A549 (cell line): ENCODE measurements at regions not wholly inside any gene's neighbourhood (a gene's known extent, or its start where the extent isn't known, plus 50 kb on each side); places are given as distances from the start of the nearest gene placed in this dataset.

Source experiments
- ATAC-seq, 2 experiments: fragments of 200-7000 bp in 1 of 2; fragments of >200 bp in 1 of 2; cut with Nextera tagmentation in 1 of 2; cut with Tn5 transposase in 1 of 2; 3 replicates each; pipeline versions ENCODE4 v1.8.0 to v1.9.1; 2018 to 2020; ENCODE audit warnings: mild to moderate bottlenecking in 1 of 2, moderate library complexity in 1 of 2
- CTCF ChIA-PET: fragments of 300-600 bp; sonication (Branson Sonifier 250); formaldehyde crosslinking; extraction: SDS; loops from one replicate; lab custom pipeline; 2021; ENCODE audit warnings: antibody characterized with exemption, inconsistent platforms; lab: Yijun Ruan, JAX
- POLR2A ChIA-PET: fragments of 350-600 bp; formaldehyde crosslinking; extraction: SDS; loops from one replicate; lab custom pipeline; 2021; ENCODE audit warnings: antibody characterized with exemption, inconsistent platforms; lab: Yijun Ruan, JAX
- DNase-seq, 2 experiments: peaks; one replicate each; pipeline versions ENCODE4 v3.0.0 to v3.0.0-alpha.2; 2011 to 2016; ENCODE audit warnings: low read depth in 1 of 2, low spot score in 1 of 2
- FAIRE-seq: peaks from 2 replicates; lab custom pipeline; 2011; peaks lifted over from hg19 to GRCh38; lab: Jason Lieb, UNC
- H3K27ac ChIP-seq, 2 experiments: fragments of >200 bp; sonication (Bioruptor Twin); formaldehyde crosslinking; 3 replicates each; pipeline ENCODE4 v1.5.1; 2016 to 2017
- H3K4me1 ChIP-seq: fragments of >200 bp; sonication (Bioruptor Twin); formaldehyde crosslinking; 3 replicates; pipeline ENCODE4 v1.6.1; 2016
- H3K4me2 ChIP-seq: fragments of >200 bp; sonication (Bioruptor Twin); formaldehyde crosslinking; 3 replicates; pipeline ENCODE4 v1.6.1; 2016
- H3K4me3 ChIP-seq: fragments of >200 bp; sonication (Bioruptor Twin); formaldehyde crosslinking; 3 replicates; pipeline ENCODE4 v1.5.1; 2016
- H3K9me3 ChIP-seq: fragments of >200 bp; sonication (Bioruptor Twin); formaldehyde crosslinking; 3 replicates; pipeline ENCODE4 v1.6.1; 2016
- BHLHE40 ChIP-seq: IDR thresholded peaks from 2 replicates; pipeline ENCODE4 v1.6.1; 2012; ENCODE audit warnings: low read depth, low read length, inconsistent platforms
- CBX2 ChIP-seq: fragments of 200-600 bp; sonication (generic); IDR thresholded peaks from 2 replicates; pipeline ENCODE4 v1.6.1; 2016; ENCODE audit warnings: low read depth, mild to moderate bottlenecking, borderline replicate concordance
- CBX8 ChIP-seq: fragments of 200-600 bp; sonication (generic); IDR thresholded peaks from 2 replicates; pipeline ENCODE4 v1.6.1; 2016
- CHD4 ChIP-seq: fragments of 200-600 bp; sonication (generic); IDR thresholded peaks from 2 replicates; pipeline ENCODE4 v1.6.1; 2016; ENCODE audit warnings: antibody characterized with exemption, mild to moderate bottlenecking, borderline replicate concordance
- FOSB ChIP-seq: fragments of 250-450 bp; sonication (Bioruptor Pico); IDR thresholded peaks from 2 replicates; pipeline ENCODE4 v1.5.0; 2020; ENCODE audit warnings: mild to moderate bottlenecking, moderate library complexity
- HDAC2 ChIP-seq: fragments of 200-600 bp; sonication (generic); IDR thresholded peaks from 2 replicates; pipeline ENCODE4 v1.6.1; 2016
- HEYL ChIP-seq: fragments of 250-450 bp; sonication (Bioruptor Pico); IDR thresholded peaks from 2 replicates; pipeline ENCODE4 v1.8.0; 2021; ENCODE audit warnings: mild to moderate bottlenecking, moderate library complexity
- HOXA7 ChIP-seq: fragments of 250-450 bp; sonication (Bioruptor Pico); IDR thresholded peaks from 2 replicates; pipeline ENCODE4 v1.5.0; 2020; ENCODE audit warnings: mild to moderate bottlenecking, moderate library complexity
- HOXB13 ChIP-seq: fragments of 250-450 bp; sonication (Bioruptor Pico); IDR thresholded peaks from 2 replicates; pipeline ENCODE4 v1.5.0; 2020; ENCODE audit warnings: low read depth, mild to moderate bottlenecking, moderate library complexity
- JUNB ChIP-seq: fragments of >200 bp; sonication (Bioruptor Twin); formaldehyde crosslinking; IDR thresholded peaks from 2 replicates; pipeline ENCODE4 v1.6.1; 2016
- NR3C1 ChIP-seq: fragments of >200 bp; sonication (Bioruptor Twin); formaldehyde crosslinking; IDR thresholded peaks from 3 replicates; pipeline ENCODE4 v1.6.1; 2017
- POLR2A ChIP-seq: IDR thresholded peaks from 2 replicates; pipeline ENCODE4 v1.6.1; 2012; ENCODE audit warnings: mild to moderate bottlenecking, low read length
- POLR2AphosphoS2 ChIP-seq: conservative IDR thresholded peaks from 2 replicates; pipeline ENCODE4 v1.6.1; 2012; ENCODE audit warnings: low read length, improper control_type of control experiment, inconsistent platforms
- RAD21 ChIP-seq, 2 experiments: fragments of >200 bp in 1 of 2; sonication (Bioruptor Twin) in 1 of 2; formaldehyde crosslinking in 1 of 2; IDR thresholded peaks in 1 of 2; conservative IDR thresholded peaks in 1 of 2; 2 replicates in 1 of 2; 3 replicates in 1 of 2; pipeline ENCODE4 v1.6.1; 2012 to 2018; ENCODE audit warnings: inconsistent platforms in 1 of 2
- RARB ChIP-seq: fragments of 250-450 bp; sonication (Bioruptor Pico); IDR thresholded peaks from 2 replicates; pipeline ENCODE4 v1.8.0; 2021; ENCODE audit warnings: mild to moderate bottlenecking, moderate library complexity
- SMC3 ChIP-seq: fragments of >200 bp; sonication (Bioruptor Twin); formaldehyde crosslinking; IDR thresholded peaks from 3 replicates; pipeline ENCODE4 v1.6.1; 2018; ENCODE audit warnings: inconsistent platforms
- TP53 ChIP-seq: fragments of 250-450 bp; sonication (Bioruptor Pico); IDR thresholded peaks from 2 replicates; pipeline ENCODE4 v1.5.0; 2021; ENCODE audit warnings: mild to moderate bottlenecking, moderate library complexity
- ZC3H11A ChIP-seq: fragments of 450-650 bp; IDR thresholded peaks from 2 replicates; pipeline ENCODE4 v1.6.1; 2014; ENCODE audit warnings: antibody characterized with exemption, mild to moderate bottlenecking
- ZFP36 ChIP-seq: fragments of 450-650 bp; IDR thresholded peaks from 2 replicates; pipeline ENCODE4 v1.6.1; 2014; ENCODE audit warnings: borderline replicate concordance; ENCODE audit not compliant: partially characterized antibody
- WGBS: methylation state at CpG from one replicate; pipeline ENCODE4 v1.1.6; 2017; ENCODE audit errors: missing lambda C conversion rate; 5-methylcytosine and 5-hydroxymethylcytosine counted together
- TF ChIP-seq, protein P1 (sequence below): IDR thresholded peaks from 2 replicates; pipeline ENCODE4 v1.6.1; 2012; ENCODE audit warnings: low read depth, borderline replicate concordance
- TF ChIP-seq, protein P2 (sequence below): fragments of 450-650 bp; IDR thresholded peaks from 2 replicates; pipeline ENCODE4 v1.6.1; 2014; ENCODE audit warnings: antibody characterized with exemption
- TF ChIP-seq, protein P3 (sequence below): fragments of >200 bp; sonication (Bioruptor Twin); formaldehyde crosslinking; IDR thresholded peaks from 3 replicates; pipeline ENCODE4 v1.5.1; 2016

DNA sequence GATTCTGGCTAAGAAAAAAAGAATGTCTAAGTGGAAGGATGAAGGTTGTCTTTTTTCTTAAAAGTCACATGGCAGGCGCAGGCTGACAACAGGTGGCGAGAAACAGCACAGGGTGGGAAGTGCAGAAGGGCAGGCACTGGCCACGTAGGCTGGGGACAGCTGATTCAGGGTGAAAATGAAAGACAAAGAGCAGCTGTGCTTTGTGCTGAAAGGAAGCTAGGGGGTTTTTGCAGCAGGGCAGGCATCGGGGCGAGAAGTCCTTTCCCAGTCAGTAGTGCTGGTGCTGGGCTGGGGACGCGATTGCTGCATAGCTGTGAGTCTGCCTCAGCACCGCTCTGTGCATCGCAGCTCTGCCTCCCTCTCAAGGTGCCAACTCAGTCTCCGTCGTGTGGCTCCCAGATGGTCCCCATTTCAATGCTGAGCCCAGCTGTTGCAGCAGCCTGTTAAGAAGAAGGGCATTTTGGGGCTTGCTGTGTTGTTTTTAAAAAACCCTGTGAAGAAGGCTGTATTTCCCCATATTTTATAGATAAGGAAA lies 183.1 kb upstream of the CCL2 start:
- POLR2A ChIA-PET = no interaction called here
- peaks cover 3% of the 10 kb centered on the region; the same call in 1 of the 3 replicates for H3K9me3 ChIP-seq
- no peak for FAIRE-seq

DNA sequence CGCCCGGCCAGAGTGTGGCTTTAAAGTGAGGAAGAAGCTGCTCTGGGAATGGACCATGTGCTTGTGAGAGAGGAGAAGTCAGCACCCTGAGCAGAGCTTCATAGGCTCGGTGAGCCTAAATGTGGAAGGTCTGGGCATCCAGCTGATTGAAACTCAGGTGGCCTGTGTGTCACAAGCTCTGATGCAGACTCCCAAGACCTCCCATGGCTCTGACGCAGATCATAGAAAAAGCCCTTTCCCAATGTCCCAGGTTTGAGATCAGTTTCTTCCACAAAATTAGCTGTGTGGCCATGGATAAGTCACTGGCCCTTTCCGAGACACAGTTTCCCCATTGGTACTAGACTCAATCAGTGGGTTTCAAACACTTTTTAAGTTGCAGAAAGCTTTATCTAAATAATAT lies 180.0 kb upstream of the CCL2 start:
- CTCF ChIA-PET = interaction anchor here (1.0 to 1.8 kb wide), 3 partner anchors 16 to 295 kb away, joined by 3 to 4 read pairs (median 4); no protein-coding TSS in a partner anchor
- WGBS = 48% methylated on average over 5 of the region's 5 CpGs

More for the DNA sequence above, 183.1 kb upstream of the CCL2 start:
- no peak overlapping the region for H3K27ac ChIP-seq
- no peak for DNase-seq
- H3K4me2 ChIP-seq = no peak overlapping the region
- CTCF ChIA-PET = no interaction called here
- no peak for ATAC-seq
- TF ChIP-seq CBX2 = no peak
- TF ChIP-seq, all 56 proteins: peak for 0
- WGBS = 20% methylated on average over 11 of the region's 11 CpGs
- no peak overlapping the region for H3K4me3 ChIP-seq
- H3K4me1 ChIP-seq = no peaks in the 10 kb centered on the region

DNA sequence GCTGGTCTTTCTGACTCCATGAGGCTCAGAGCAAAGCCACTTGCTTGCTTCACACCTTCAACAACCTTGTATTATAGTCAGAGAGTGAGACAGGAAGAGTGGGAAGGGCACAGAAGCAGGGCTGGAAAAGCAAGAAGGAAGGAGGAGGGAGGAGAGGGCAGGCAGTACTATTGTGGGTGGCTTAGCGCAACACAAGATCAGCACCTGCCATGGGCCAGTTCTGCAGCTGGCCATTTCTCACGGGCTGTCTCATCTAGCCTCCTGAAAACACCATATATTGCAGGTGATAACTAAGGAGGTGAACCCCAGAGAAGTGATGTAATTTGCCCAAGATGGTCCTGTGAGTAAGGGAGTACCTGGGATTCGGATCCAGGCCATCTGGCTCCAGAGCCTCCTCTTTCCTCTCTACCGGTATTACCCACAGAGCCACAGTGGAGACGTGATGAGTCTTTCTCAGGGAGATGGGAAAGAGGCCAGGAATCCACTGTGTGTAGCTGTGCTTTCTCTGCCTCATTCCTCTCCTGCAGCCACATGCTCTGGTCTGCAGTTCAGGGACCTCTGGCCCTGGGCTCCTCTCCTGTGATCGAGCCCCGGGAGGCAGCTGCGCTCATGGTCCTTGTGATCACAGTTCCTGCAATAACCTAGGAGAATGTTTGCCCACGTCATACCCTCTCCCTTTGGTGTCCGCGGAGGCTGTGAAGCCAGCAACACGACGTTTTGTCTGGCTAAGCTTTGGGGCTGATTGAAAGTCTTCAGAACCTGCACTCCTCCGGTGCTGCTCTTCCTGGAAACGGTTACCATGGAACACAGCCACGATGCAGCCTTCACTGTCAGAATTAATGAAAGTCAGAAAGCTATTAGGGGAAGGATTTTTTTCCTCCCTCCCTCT lies 178.1 kb upstream of the CCL2 start:
- CTCF ChIA-PET = no interaction called here
- TF ChIP-seq POLR2A = no peak
- TF ChIP-seq RAD21 (conservative IDR thresholded peaks at IDR 0.05 in 1 of 2, IDR thresholded peaks at IDR 0.05 in 1 of 2) = no peak
- TF ChIP-seq HOXA7 = no peak
- no peak for TF ChIP-seq BHLHE40
- no peak for TF ChIP-seq CBX8
- TF ChIP-seq, protein P1, sequence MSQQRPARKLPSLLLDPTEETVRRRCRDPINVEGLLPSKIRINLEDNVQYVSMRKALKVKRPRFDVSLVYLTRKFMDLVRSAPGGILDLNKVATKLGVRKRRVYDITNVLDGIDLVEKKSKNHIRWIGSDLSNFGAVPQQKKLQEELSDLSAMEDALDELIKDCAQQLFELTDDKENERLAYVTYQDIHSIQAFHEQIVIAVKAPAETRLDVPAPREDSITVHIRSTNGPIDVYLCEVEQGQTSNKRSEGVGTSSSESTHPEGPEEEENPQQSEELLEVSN = no peak
- no peak for TF ChIP-seq SMC3
- TF ChIP-seq NR3C1 = no peak
- TF ChIP-seq HDAC2 = no peak
- no peak for TF ChIP-seq RARB
- no peak for TF ChIP-seq ZC3H11A
- TF ChIP-seq POLR2AphosphoS2 = no peak
- no peak for TF ChIP-seq FOSB (CRISPR knock-in tag)
- TF ChIP-seq, all 56 proteins: peak for 0
- Histone ChIP-seq H3K9me3 (0 out of 3 replicates have a peak, but pooled peaks cover 3% of the 10 kb centered on the region), H3K4me2 (no peak overlapping the region), H3K27ac (no peak overlapping the region), H3K4me3 (no peak overlapping the region), H3K4me1 (no peaks in the 10 kb centered on the region)
- FAIRE-seq (no peak), ATAC-seq (no peak), DNase-seq (no peak)
- POLR2A ChIA-PET = no interaction called here
- 18% methylated on average over 16 of the region's 16 CpGs for WGBS

More for the DNA sequence above, 180.0 kb upstream of the CCL2 start:
- no peak overlapping the region for H3K4me2 ChIP-seq
- FAIRE-seq (no peak), ATAC-seq (no peak), DNase-seq (no peak)
- H3K4me3 ChIP-seq = no peak overlapping the region
- POLR2A ChIA-PET = no interaction called here
- no peak for TF ChIP-seq CBX2
- no peak for TF ChIP-seq HOXB13
- no peak for TF ChIP-seq ZFP36
- TF ChIP-seq, protein P2, sequence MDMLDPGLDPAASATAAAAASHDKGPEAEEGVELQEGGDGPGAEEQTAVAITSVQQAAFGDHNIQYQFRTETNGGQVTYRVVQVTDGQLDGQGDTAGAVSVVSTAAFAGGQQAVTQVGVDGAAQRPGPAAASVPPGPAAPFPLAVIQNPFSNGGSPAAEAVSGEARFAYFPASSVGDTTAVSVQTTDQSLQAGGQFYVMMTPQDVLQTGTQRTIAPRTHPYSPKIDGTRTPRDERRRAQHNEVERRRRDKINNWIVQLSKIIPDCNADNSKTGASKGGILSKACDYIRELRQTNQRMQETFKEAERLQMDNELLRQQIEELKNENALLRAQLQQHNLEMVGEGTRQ = no peak
- no peak for TF ChIP-seq CHD4
- H3K4me1 ChIP-seq = no peaks in the 10 kb centered on the region
- no peak overlapping the region for H3K27ac ChIP-seq
- peaks cover 3% of the 10 kb centered on the region; the same call in 1 of the 3 replicates for H3K9me3 ChIP-seq

DNA sequence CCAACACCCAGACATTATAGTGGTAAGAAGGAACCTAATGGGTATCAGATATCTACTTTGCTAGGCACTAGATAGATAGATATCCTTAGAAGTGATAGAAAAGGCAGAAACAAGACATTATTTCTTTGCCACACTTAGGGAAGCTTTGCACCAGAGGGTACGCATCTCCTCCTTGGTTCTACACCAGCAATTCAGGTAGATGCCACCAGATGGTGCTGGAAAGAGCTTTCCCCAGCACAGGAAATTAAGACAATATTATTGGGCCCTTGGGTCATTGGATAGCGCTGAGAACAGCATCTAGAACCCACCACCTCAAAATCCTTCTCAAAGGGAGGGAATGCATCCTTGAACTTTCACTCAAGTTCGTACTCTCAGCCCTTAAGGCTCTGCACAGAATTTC lies 173.8 kb upstream of the CCL2 start:
- ChIA-PET CTCF (interaction anchor here (1.0 to 1.4 kb wide), 4 partner anchors 16 to 280 kb away, joined by 3 to 4 read pairs (median 3); no protein-coding TSS in a partner anchor), POLR2A (no interaction called here)
- FAIRE-seq (no peak), ATAC-seq (peak; percentile 70 to 80; a peak in 5 of 6 replicates), DNase-seq (peak; percentile 20 to 27)
- H3K4me1 ChIP-seq = no peaks in the 10 kb centered on the region
- no peaks in the 10 kb centered on the region for H3K9me3 ChIP-seq
- H3K4me3 ChIP-seq = no peak overlapping the region
- no peak for TF ChIP-seq FOSB (CRISPR knock-in tag)
- TF ChIP-seq SMC3 = peak; percentile 32; the same call in 1 of the 3 replicates
- TF ChIP-seq, protein P3, sequence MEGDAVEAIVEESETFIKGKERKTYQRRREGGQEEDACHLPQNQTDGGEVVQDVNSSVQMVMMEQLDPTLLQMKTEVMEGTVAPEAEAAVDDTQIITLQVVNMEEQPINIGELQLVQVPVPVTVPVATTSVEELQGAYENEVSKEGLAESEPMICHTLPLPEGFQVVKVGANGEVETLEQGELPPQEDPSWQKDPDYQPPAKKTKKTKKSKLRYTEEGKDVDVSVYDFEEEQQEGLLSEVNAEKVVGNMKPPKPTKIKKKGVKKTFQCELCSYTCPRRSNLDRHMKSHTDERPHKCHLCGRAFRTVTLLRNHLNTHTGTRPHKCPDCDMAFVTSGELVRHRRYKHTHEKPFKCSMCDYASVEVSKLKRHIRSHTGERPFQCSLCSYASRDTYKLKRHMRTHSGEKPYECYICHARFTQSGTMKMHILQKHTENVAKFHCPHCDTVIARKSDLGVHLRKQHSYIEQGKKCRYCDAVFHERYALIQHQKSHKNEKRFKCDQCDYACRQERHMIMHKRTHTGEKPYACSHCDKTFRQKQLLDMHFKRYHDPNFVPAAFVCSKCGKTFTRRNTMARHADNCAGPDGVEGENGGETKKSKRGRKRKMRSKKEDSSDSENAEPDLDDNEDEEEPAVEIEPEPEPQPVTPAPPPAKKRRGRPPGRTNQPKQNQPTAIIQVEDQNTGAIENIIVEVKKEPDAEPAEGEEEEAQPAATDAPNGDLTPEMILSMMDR = peak; percentile 36; the same call in 2 of the 3 replicates
- no peak for TF ChIP-seq JUNB
- TF ChIP-seq RAD21 (conservative IDR thresholded peaks at IDR 0.05 in 1 of 2, IDR thresholded peaks at IDR 0.05 in 1 of 2) = peak in 1 of 2 experiments; percentile 12; a peak in 1 of 5 replicates
- TF ChIP-seq TP53 (CRISPR knock-in tag) = no peak
- TF ChIP-seq HEYL (CRISPR knock-in tag) = no peak
- WGBS = 10% methylated on average over 3 of the region's 3 CpGs
- no peak overlapping the region for H3K4me2 ChIP-seq
- H3K27ac ChIP-seq = no peak overlapping the region
